ENCODE measurements at regions not wholly inside any gene's neighbourhood (a gene's known extent, or its start where the extent isn't known, plus 50 kb on each side); places are given as distances from the start of the nearest gene placed in this dataset.
A peak's percentile ranks its signal among the peaks of the same experiment; 100 is the strongest.
"Not testable (repeated sequence)": the region's sequence is repeated elsewhere in the genome, so short reads cannot be mapped to it uniquely, and the experiment has no call there.

- DNase-seq, result no peak
These were observed 272.5 kb upstream of the SULF2 start for GRCh38 chr20:48057739-48058138.

- DNase-seq, result no peak
These were observed 272.0 kb upstream of the SULF2 start for GRCh38 chr20:48057251-48057650.

GRCh38 chr20:48056218-48056617 lies 270.9 kb upstream of the SULF2 start:
- DNase-seq, result peak in 1 of 3 experiments; percentile 88

GRCh38 chr20:48054051-48054450 lies 268.8 kb upstream of the SULF2 start:
- DNase-seq, result peak in 1 of 3 experiments; percentile 15

GRCh38 chr20:48052475-48052835 lies 267.2 kb upstream of the SULF2 start:
- no peak for DNase-seq

- no peak for DNase-seq
These were observed 266.7 kb upstream of the SULF2 start for GRCh38 chr20:48051794-48052474.

DNA sequence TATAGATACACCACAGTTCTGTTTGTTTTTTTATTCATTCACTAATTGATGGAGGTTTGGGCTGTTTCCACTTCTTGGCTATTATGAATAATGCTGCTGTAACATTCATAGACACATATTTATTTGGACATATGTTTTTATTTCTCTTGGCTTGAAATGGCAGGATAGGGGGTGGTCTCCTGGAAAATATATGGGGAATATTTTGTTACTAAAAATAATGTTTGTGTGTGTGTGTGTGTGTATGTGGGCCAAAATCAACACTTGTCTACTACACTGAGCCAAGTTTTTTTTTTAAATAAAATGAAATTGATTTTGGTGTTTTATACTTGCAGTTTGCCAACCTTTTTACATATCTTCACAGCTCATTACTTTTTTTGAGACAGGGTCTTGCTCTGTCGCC lies 264.4 kb upstream of the SULF2 start:
- DNase-seq, result no peak

- no peak for DNase-seq
These were observed 263.9 kb upstream of the SULF2 start for GRCh38 chr20:48049171-48049570.

DNA sequence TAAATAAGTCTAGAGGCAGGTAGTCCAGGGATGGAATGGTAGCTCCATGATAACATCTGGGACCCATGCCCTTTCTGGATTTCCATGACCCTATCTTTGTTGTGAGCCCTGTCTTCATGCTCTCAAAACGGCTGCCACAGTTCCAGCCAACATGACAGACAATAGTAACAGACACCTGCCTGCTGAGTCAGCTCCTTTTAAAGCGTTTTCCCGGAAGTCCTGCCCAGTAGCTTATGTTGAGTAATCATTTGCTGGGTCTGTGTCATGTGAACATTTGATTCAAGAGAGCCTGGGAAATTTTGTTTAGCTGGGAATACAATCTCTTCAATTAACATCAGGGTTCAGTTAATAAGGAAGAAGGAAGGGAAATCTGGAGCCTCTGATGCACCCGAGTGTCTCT lies 262.2 kb upstream of the SULF2 start:
- DNase-seq, result no peak

GRCh38 chr20:48042628-48043027 lies 257.3 kb upstream of the SULF2 start:
- DNase-seq, result no peak

DNA sequence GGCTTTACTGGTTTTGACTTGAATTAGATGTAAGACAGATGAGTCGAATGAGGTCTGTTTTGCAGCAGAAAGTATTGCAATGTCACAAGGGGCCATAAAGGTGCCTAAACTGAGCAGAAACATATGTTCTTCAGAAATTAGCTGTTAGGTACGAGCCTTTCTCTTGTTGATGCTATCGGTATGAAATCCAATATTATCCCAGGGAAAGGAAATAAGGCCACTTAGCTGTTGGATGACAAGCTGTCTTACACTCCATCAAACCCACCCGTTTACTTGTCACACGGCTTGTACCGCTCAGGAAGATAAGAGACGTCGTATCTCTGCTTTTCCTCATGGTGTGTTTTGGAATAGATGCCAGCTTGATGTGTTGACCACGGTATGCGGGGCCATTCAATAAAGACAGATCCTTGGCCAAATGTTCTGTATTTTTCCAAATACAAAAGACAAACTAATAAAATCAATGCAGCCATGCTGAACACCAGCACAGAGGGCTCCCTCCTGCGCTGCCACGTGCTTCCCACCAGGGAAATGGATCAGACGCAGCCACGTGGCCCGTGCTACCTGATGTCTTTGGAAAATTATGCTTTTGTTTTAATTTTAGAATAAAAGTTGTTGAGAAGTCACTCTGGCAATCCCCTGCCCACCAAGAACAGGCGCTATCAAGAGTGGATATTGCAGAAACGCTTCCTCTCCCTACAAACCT lies 255.9 kb upstream of the SULF2 start:
- DNase-seq, result peak in 1 of 3 experiments; percentile 78

- peak in 1 of 3 experiments; percentile 97 for DNase-seq
These were observed 255.2 kb upstream of the SULF2 start for GRCh38 chr20:48040491-48040890.

DNA sequence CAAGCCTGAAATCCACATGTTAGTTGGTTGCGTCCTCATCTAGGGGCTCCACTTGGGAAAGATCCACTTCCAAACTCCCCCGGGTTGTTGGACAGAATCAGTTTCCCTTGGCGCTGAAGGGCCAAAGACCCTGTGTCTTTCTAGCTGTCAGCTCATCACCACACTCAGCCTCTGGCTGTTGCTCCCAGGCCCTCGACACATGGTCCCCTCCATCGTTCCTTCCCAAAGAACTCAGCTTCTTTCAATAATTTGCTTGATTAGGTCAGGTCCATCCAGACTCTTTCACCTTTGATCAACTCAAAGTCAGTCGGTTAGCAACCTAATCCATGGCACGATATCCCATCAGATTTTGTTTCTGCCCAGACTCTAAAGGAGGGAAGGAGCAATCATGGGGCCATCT lies 254.8 kb upstream of the SULF2 start:
- no peak for DNase-seq

DNA sequence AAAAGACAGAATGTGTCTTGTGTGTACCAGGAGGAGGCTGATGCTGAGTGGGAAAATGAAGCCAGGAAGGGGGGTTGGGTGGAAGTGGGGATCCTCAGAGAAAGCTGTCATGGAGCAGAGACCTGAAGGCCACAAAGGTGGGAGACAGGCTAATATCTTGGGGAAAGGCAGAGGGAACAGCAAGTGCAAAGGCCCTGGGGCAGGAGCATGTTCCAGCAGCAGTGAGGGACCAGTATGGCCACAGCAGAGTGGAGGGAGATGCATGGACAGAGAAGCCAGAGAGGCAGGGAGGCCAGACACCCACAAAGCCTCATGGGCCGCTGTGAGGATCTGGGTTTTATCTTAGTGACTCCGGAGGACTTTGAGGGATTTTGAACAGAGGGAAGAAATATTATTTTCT lies 254.2 kb upstream of the SULF2 start:
- no peak for DNase-seq

GRCh38 chr20:48038713-48039112 lies 253.4 kb upstream of the SULF2 start:
- DNase-seq, result no peak

DNA sequence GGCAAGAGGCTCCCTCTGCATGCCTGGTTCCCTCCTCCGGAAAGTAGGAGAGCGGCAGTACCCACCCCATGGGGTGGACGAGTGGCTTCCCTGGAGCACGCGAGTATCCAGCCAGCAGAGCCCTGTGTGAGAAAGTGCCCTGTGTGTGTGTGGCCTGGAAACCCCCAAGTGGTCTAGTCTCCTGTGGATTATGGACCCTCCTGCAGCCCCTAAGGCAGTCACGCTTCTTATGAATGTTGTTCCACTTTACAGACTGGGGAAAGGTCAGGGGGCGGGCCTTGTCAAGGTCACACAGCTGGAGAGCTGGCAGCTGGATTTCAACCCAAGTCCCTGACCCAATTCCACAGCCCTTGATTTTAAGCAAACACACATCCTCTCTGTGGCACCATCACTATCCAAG lies 252.5 kb upstream of the SULF2 start:
- not testable (repeated sequence) for DNase-seq

DNA sequence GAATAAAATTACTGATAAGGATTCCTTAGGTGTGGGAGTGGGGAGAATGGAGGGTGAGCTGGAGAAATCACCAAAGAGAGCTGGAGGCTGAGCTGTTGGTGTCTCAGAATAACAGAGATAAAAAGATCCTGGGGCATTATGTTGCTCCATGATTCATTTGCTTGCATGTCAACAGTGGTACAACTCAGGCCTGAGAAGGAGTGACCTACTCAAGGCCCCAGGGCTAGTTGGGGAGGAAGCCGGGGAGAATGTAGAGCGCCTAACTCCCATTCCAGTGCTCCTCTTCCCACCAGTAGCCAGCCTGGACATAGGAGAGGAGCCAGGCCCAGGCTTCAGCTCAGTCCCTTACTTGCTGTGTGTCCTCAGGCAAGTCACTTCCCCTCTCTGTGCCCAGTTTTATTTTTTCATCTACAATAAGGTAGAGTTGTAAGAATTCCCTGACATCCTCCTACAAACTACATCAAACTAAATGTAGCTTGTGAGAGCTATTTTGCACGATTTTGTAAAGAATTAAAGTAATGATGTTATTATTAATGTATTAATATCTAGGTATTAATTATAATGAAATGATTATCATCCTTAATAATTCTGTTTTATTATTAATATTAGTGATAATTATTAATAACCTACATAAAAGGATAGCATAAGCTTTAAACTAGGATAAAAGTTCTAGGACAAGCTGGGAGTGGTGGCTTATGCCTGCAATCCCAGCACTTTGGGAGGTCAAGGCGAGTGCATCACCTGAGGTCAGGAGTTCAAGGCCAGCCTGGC lies 250.9 kb upstream of the SULF2 start:
- no peak for DNase-seq

GRCh38 chr20:48034751-48035150 lies 249.5 kb upstream of the SULF2 start:
- DNase-seq, result no peak

DNA sequence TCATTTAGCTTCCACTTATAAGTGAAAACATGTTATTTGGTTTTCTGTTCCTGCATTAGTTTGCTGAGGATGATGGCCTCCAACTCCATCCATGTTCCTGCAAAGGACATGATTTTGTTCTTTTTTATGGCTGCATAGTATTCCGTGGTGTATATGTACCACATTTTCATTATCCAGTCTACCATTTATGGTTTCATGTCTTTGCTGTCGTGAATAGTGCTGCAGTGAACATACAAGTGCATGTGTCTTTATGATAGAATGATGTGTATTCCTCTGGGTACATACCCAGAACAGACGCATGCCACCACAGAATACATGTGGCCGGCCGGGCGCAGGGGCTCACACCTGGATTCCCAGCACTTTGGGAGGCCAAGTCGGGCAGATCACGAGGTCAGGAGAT lies 247.7 kb upstream of the SULF2 start:
- not testable (repeated sequence) for DNase-seq

DNA sequence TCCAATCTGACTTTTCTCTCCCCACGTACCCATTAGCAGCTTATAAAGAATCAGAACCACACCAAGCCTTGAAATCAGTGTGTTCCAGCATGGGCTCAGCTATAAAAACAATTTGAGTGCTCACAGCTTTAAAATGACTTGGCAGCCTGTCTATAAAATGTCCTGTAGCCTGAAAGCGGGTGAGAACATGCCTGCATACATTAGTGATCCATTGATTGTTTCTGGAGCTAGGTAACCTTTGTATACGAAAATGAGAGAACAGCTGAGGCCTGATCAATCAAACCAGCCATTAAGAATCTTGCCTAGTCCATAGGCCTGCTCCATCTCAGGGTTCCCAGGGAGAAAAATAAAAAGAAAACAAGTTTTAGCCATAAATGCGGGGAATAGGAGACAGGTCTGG lies 245.8 kb upstream of the SULF2 start:
- DNase-seq, result no peak

GRCh38 chr20:48026981-48027592 lies 241.8 kb upstream of the SULF2 start:
- DNase-seq, result no peak

GRCh38 chr20:48025661-48026060 lies 240.4 kb upstream of the SULF2 start:
- DNase-seq, result no peak

GRCh38 chr20:48025051-48025515 lies 239.8 kb upstream of the SULF2 start:
- no peak for DNase-seq
